Neural cell (in vitro differentiated cells): ENCODE measurements at regions not wholly inside any gene's neighbourhood (a gene's known extent, or its start where the extent isn't known, plus 50 kb on each side); places are given as distances from the start of the nearest gene placed in this dataset.

Source experiments
- H2AFZ ChIP-seq: fragments of 200-600, 300-800 bp; sonication (generic), shearing (Covaris generic); 2 replicates; pipeline ENCODE4 v1.6.0; 2014; ENCODE audit warnings: low read depth, mild to moderate bottlenecking, antibody characterized with exemption, low read length, moderate library complexity
- H3F3A ChIP-seq: fragments of 200-600 bp; shearing (Covaris generic); 2 replicates; pipeline ENCODE4 v1.6.1; 2016; ENCODE audit warnings: mild to moderate bottlenecking, moderate library complexity, mixed read lengths, antibody characterized with exemption, low read length; ENCODE audit not compliant: insufficient read depth, poor library complexity, severe bottlenecking
- H3K27ac ChIP-seq: fragments of 200-600, 300-800 bp; sonication (generic), shearing (Covaris generic); 2 replicates; pipeline ENCODE4 v1.5.1; 2014; ENCODE audit warnings: mild to moderate bottlenecking, low read length, moderate library complexity
- H3K27me3 ChIP-seq: fragments of 300-800, 200-600 bp; sonication (generic), shearing (Covaris generic); 2 replicates; pipeline ENCODE4 v1.6.0; 2014; ENCODE audit warnings: mild to moderate bottlenecking, low read depth, low read length, moderate library complexity; ENCODE audit not compliant: insufficient read depth
- H3K36me3 ChIP-seq: fragments of 300-800, 200-600 bp; sonication (generic), shearing (Covaris generic); 2 replicates; pipeline ENCODE4 v1.5.1; 2014; ENCODE audit warnings: mild to moderate bottlenecking, antibody characterized with exemption, low read length, moderate library complexity; ENCODE audit not compliant: insufficient read depth
- H3K4me2 ChIP-seq: fragments of 300-800, 200-600 bp; sonication (generic), shearing (Covaris generic); 2 replicates; pipeline ENCODE4 v1.6.0; 2014; ENCODE audit warnings: mild to moderate bottlenecking, low read length
- H3K4me3 ChIP-seq: fragments of 300-800, 200-600 bp; sonication (generic), shearing (Covaris generic); 2 replicates; pipeline ENCODE4 v1.5.1; 2014; ENCODE audit warnings: mild to moderate bottlenecking, low read length, moderate library complexity
- H3K79me2 ChIP-seq: fragments of 200-600 bp; shearing (Covaris generic); replicated peaks from 2 replicates; pipeline ENCODE4 v1.6.0; 2014; ENCODE audit warnings: mild to moderate bottlenecking, low read length, moderate library complexity; ENCODE audit not compliant: insufficient read depth
- H3K9ac ChIP-seq: fragments of 300-800, 200-600 bp; sonication (generic), shearing (Covaris generic); 2 replicates; pipeline ENCODE4 v1.6.1; 2016; ENCODE audit warnings: mild to moderate bottlenecking, low read length, mixed read lengths
- H3K9me2 ChIP-seq: fragments of 200-600 bp; shearing (Covaris generic); 2 replicates; pipeline ENCODE4 v1.6.1; 2016; ENCODE audit warnings: mild to moderate bottlenecking, low read length, mixed read lengths; ENCODE audit not compliant: insufficient read depth
- H3K9me3 ChIP-seq: fragments of 200-600, 300-800 bp; sonication (generic), shearing (Covaris generic); 2 replicates; pipeline ENCODE4 v1.6.1; 2016; ENCODE audit warnings: mild to moderate bottlenecking, mixed run types, low read length, moderate library complexity, mixed read lengths
- H4K20me1 ChIP-seq: fragments of 200-600 bp; shearing (Covaris generic); 2 replicates; pipeline ENCODE4 v1.6.1; 2016; ENCODE audit warnings: mild to moderate bottlenecking, mixed run types; ENCODE audit not compliant: insufficient read depth
- CTCF ChIP-seq: fragments of 450-650 bp; IDR thresholded peaks from 2 replicates; pipeline ENCODE4 v1.5.1; 2014; ENCODE audit warnings: antibody characterized with exemption, mild to moderate bottlenecking, moderate library complexity; ENCODE audit not compliant: poor library complexity, severe bottlenecking
- EP300 ChIP-seq: fragments of 450-650 bp; conservative IDR thresholded peaks from 2 replicates; pipeline ENCODE4 v1.6.1; 2014; ENCODE audit warnings: antibody characterized with exemption, mild to moderate bottlenecking, moderate library complexity; ENCODE audit not compliant: poor library complexity, severe bottlenecking
- EZH2 ChIP-seq: fragments of 200-600, 300-800 bp; shearing (Covaris generic), sonication (generic); IDR thresholded peaks from 2 replicates; pipeline ENCODE4 v1.6.1; 2014; ENCODE audit warnings: antibody characterized with exemption, low read length, borderline replicate concordance, mild to moderate bottlenecking; ENCODE audit not compliant: insufficient read depth, poor library complexity, severe bottlenecking
- MXI1 ChIP-seq: fragments of 450-650 bp; conservative IDR thresholded peaks from 2 replicates; pipeline ENCODE4 v1.6.1; 2014; ENCODE audit warnings: antibody characterized with exemption, mild to moderate bottlenecking; ENCODE audit not compliant: poor library complexity, severe bottlenecking
- POLR2AphosphoS5 ChIP-seq: IDR thresholded peaks from 2 replicates; pipeline ENCODE4 v1.6.1; 2012
- RAD21 ChIP-seq: fragments of 450-650 bp; conservative IDR thresholded peaks from 2 replicates; pipeline ENCODE4 v1.6.1; 2014; ENCODE audit warnings: antibody characterized with exemption, mild to moderate bottlenecking, moderate library complexity
- REST ChIP-seq: IDR thresholded peaks from 2 replicates; pipeline ENCODE4 v1.6.1; 2012; ENCODE audit warnings: borderline replicate concordance
- SMC3 ChIP-seq: fragments of 450-650 bp; conservative IDR thresholded peaks from 2 replicates; pipeline ENCODE4 v1.6.1; 2014; ENCODE audit warnings: antibody characterized with exemption, mild to moderate bottlenecking, moderate library complexity; ENCODE audit not compliant: poor library complexity
- TAF1 ChIP-seq: IDR thresholded peaks from 2 replicates; pipeline ENCODE4 v1.6.1; 2012; ENCODE audit warnings: low read depth

DNA sequence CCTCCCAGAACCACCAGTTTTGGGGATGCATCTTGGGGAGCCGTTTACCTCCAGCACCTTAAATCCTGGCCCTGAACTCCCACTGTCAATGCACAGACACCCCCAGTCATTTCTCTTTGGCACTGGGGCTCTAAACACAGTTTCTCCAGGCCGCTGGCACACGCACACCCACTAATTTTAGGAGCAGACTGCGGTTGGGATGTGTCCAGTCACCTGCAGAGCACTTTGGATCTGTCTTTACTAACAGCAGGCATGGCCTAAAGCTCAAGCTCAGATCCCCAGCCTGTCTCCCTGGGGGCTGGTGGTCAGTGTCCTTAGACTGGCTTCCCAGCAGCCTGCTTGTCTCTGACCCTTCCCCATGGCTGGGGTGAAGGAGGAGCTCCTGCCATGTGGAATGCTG is 49.9 kb downstream of the SYNE3 start:
- H3K27ac ChIP-seq = no peak overlapping the region
- H3K9me3 ChIP-seq = no peaks in the 10 kb centered on the region
- TF ChIP-seq REST (no peak), SMC3 (no peak), RAD21 (no peak), EZH2 (no peak), TAF1 (no peak), MXI1 (no peak), CTCF (no peak), EP300 (no peak), POLR2AphosphoS5 (no peak)
- no peak overlapping the region for H3K4me2 ChIP-seq
- H3K9ac ChIP-seq = no peak overlapping the region
- H2AFZ ChIP-seq = no peak overlapping the region
- H4K20me1 ChIP-seq = no peaks in the 10 kb centered on the region
- H3K36me3 ChIP-seq = no peaks in the 10 kb centered on the region
- no peaks in the 10 kb centered on the region for H3K9me2 ChIP-seq
- H3K4me3 ChIP-seq = no peak overlapping the region
- H3K27me3 ChIP-seq = no peaks in the 10 kb centered on the region
- no peaks in the 10 kb centered on the region for H3K79me2 ChIP-seq
- no peaks in the 10 kb centered on the region for H3F3A ChIP-seq

DNA sequence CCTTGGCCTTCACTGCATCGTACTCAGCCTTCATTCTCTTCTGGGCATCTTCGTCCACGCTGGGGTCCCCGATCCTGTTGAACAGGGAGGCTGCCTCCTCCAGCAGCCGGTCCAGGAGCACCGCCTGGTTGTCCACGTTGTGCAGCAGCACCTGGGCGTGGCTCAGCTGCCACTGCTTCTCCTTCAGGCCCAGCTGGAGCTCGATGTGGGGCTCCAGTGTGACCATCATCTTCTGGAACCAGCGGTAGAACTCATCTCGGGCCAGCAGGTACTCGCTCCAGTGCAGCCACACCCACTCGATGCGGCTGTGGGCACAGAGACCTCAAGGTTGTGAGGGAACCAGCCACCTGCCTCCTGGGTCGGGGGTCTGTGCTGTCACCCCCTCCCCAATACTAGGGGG is 50.5 kb downstream of the SYNE3 start:
- Histone ChIP-seq H3K4me2 (no peak overlapping the region), H3K9me3 (no peaks in the 10 kb centered on the region), H3K79me2 (no peaks in the 10 kb centered on the region), H3K27me3 (no peaks in the 10 kb centered on the region), H3K9me2 (no peaks in the 10 kb centered on the region), H3F3A (no peaks in the 10 kb centered on the region), H4K20me1 (no peaks in the 10 kb centered on the region), H3K4me3 (no peak overlapping the region), H3K36me3 (no peaks in the 10 kb centered on the region), H3K27ac (no peak overlapping the region), H2AFZ (no peak overlapping the region), H3K9ac (no peak overlapping the region)
- TF ChIP-seq RAD21 = no peak
- TF ChIP-seq CTCF = no peak
- TF ChIP-seq SMC3 = no peak
- TF ChIP-seq MXI1 = no peak
- TF ChIP-seq REST = no peak
- no peak for TF ChIP-seq EZH2
- TF ChIP-seq EP300 = no peak
- no peak for TF ChIP-seq POLR2AphosphoS5
- no peak for TF ChIP-seq TAF1
